H9 (cell line): ENCODE measurements at regions not wholly inside any gene's neighbourhood (a gene's known extent, or its start where the extent isn't known, plus 50 kb on each side); places are given as distances from the start of the nearest gene placed in this dataset.

ENCODE experiments used
- DNase-seq: peaks from one replicate; pipeline ENCODE4 v3.0.0-alpha.2; 2017
- H2AFZ ChIP-seq: one replicate; pipeline ENCODE4 v1.6.1; 2013; ENCODE audit warnings: mild to moderate bottlenecking, low read length, control low read depth, moderate library complexity
- H2AK5ac ChIP-seq: 2 replicates; pipeline ENCODE4 v1.6.1; 2013; ENCODE audit warnings: low read length, control low read depth, mixed read lengths; ENCODE audit not compliant: insufficient read length
- H2BK120ac ChIP-seq: one replicate; pipeline ENCODE4 v1.6.1; 2013; ENCODE audit warnings: low read depth, mild to moderate bottlenecking, low read length, control low read depth, inconsistent platforms; ENCODE audit not compliant: poor library complexity, severe bottlenecking
- H2BK12ac ChIP-seq: 2 replicates; pipeline ENCODE4 v1.6.1; 2013; ENCODE audit warnings: low read length, control low read depth, mixed read lengths, low read depth; ENCODE audit not compliant: insufficient read length
- H2BK15ac ChIP-seq: 2 replicates; pipeline ENCODE4 v1.6.1; 2013; ENCODE audit warnings: low read depth, low read length, control low read depth
- H2BK20ac ChIP-seq: one replicate; pipeline ENCODE4 v1.6.1; 2013; ENCODE audit warnings: low read depth, mild to moderate bottlenecking, low read length, control low read depth, inconsistent platforms; ENCODE audit not compliant: poor library complexity, severe bottlenecking
- H2BK5ac ChIP-seq: 2 replicates; pipeline ENCODE4 v1.6.1; 2013; ENCODE audit warnings: low read length, control low read depth, mixed read lengths; ENCODE audit not compliant: insufficient read length
- H3K14ac ChIP-seq: 2 replicates; pipeline ENCODE4 v1.6.1; 2013; ENCODE audit warnings: low read length, control low read depth; ENCODE audit not compliant: insufficient read depth
- H3K18ac ChIP-seq: 2 replicates; pipeline ENCODE4 v1.6.1; 2013; ENCODE audit warnings: low read depth, mild to moderate bottlenecking, mixed read lengths, low read length, control low read depth; ENCODE audit not compliant: insufficient read length
- H3K23ac ChIP-seq: 2 replicates; pipeline ENCODE4 v1.6.1; 2013; ENCODE audit warnings: low read length, control low read depth, mixed read lengths, low read depth; ENCODE audit not compliant: insufficient read length
- H3K23me2 ChIP-seq: 2 replicates; pipeline ENCODE4 v1.6.1; 2013; ENCODE audit warnings: low read depth, mild to moderate bottlenecking, mixed read lengths, low read length, control low read depth; ENCODE audit not compliant: insufficient read length, poor library complexity, severe bottlenecking
- H3K27ac ChIP-seq: 2 replicates; pipeline ENCODE4 v1.5.1; 2013; ENCODE audit warnings: low read length, control low read depth, mixed read lengths, low read depth; ENCODE audit not compliant: insufficient read length
- H3K27me3 ChIP-seq: 2 replicates; pipeline ENCODE4 v1.6.1; 2013; ENCODE audit warnings: low read length, control low read depth, inconsistent platforms; ENCODE audit not compliant: insufficient read depth
- H3K4ac ChIP-seq: 2 replicates; pipeline ENCODE4 v1.6.1; 2013; ENCODE audit warnings: low read depth, mild to moderate bottlenecking, control low read depth, inconsistent platforms, low read length, moderate library complexity
- H3K4me1 ChIP-seq: 2 replicates; pipeline ENCODE4 v1.6.1; 2013; ENCODE audit warnings: low read length, control low read depth, inconsistent platforms; ENCODE audit not compliant: insufficient read depth
- H3K4me2 ChIP-seq: 2 replicates; pipeline ENCODE4 v1.6.1; 2013; ENCODE audit warnings: low read length, control low read depth, mixed read lengths; ENCODE audit not compliant: insufficient read length, insufficient read depth
- H3K56ac ChIP-seq: 2 replicates; pipeline ENCODE4 v1.6.1; 2013; ENCODE audit warnings: low read depth, mild to moderate bottlenecking, mixed read lengths, low read length, control low read depth; ENCODE audit not compliant: insufficient read length
- H3K79me1 ChIP-seq: 2 replicates; pipeline ENCODE4 v1.6.1; 2013; ENCODE audit warnings: low read depth, mild to moderate bottlenecking, moderate library complexity, low read length, control low read depth, inconsistent platforms; ENCODE audit not compliant: insufficient read depth, poor library complexity, severe bottlenecking
- H3K79me2 ChIP-seq: 2 replicates; pipeline ENCODE4 v1.6.1; 2013; ENCODE audit warnings: low read length, control low read depth, inconsistent platforms; ENCODE audit not compliant: insufficient read depth
- H3K9ac ChIP-seq: 2 replicates; pipeline ENCODE4 v1.6.1; 2013; ENCODE audit warnings: low read length, control low read depth, mixed read lengths; ENCODE audit not compliant: insufficient read length; ENCODE audit errors: extremely low read depth
- H3K9me3 ChIP-seq: one replicate; pipeline ENCODE4 v1.6.1; 2013; ENCODE audit warnings: low read depth, low read length, inconsistent platforms; ENCODE audit not compliant: control insufficient read depth
- H3T11ph ChIP-seq: one replicate; pipeline ENCODE4 v1.6.1; 2013; ENCODE audit warnings: mild to moderate bottlenecking, low read length, control low read depth, inconsistent platforms
- H4K20me1 ChIP-seq: one replicate; pipeline ENCODE4 v1.6.1; 2013; ENCODE audit not compliant: control insufficient read depth, insufficient read length, insufficient read depth
- H4K5ac ChIP-seq: 2 replicates; pipeline ENCODE4 v1.6.1; 2013; ENCODE audit warnings: low read depth, mild to moderate bottlenecking, mixed read lengths, low read length, control low read depth; ENCODE audit not compliant: insufficient read length
- H4K8ac ChIP-seq: replicated peaks from 2 replicates; pipeline ENCODE4 v1.6.1; 2013; ENCODE audit warnings: low read length, control low read depth, mixed read lengths, low read depth; ENCODE audit not compliant: insufficient read length
- H4K91ac ChIP-seq: 2 replicates; pipeline ENCODE4 v1.6.1; 2013; ENCODE audit warnings: low read depth, mild to moderate bottlenecking, moderate library complexity, mixed read lengths, low read length, control low read depth; ENCODE audit not compliant: insufficient read length
- H3K27ac Mint-ChIP-seq, 3 experiments: 2 replicates in 2 of 3; 3 replicates in 1 of 3; pipeline ENCODE4 v1.8.0; 2020 to 2021; ENCODE audit warnings: mixed read lengths in 3 of 3, mild to moderate bottlenecking in 1 of 3, moderate library complexity in 1 of 3
- H3K27me3 Mint-ChIP-seq: 2 replicates; pipeline ENCODE4 v1.8.0; 2021; ENCODE audit warnings: low read depth, mild to moderate bottlenecking, moderate library complexity, mixed read lengths
- H3K36me3 Mint-ChIP-seq, 3 experiments: 2 replicates in 2 of 3; 3 replicates in 1 of 3; pipeline ENCODE4 v1.8.0; 2020 to 2021; ENCODE audit warnings: low read depth in 3 of 3, mixed read lengths in 3 of 3; ENCODE audit not compliant: insufficient read depth in 1 of 3
- H3K4me1 Mint-ChIP-seq, 2 experiments: 2 replicates each; pipeline ENCODE4 v1.8.0; 2020; ENCODE audit warnings: mixed read lengths in 2 of 2
- H3K4me3 Mint-ChIP-seq, 2 experiments: 2 replicates in 1 of 2; 3 replicates in 1 of 2; pipeline ENCODE4 v1.8.0; 2020 to 2021; ENCODE audit warnings: mild to moderate bottlenecking in 2 of 2, mixed read lengths in 2 of 2, moderate library complexity in 1 of 2
- H3K9me3 Mint-ChIP-seq, 2 experiments: 2 replicates in 1 of 2; 3 replicates in 1 of 2; pipeline ENCODE4 v1.8.0; 2020; ENCODE audit warnings: mild to moderate bottlenecking in 2 of 2, mixed read lengths in 2 of 2, moderate library complexity in 1 of 2
- WGBS: extraction: QIAGEN DNeasy Blood & Tissue Kit; methylation state at CpG from one replicate; pipeline ENCODE4 v1.1.7; 2013; ENCODE audit warnings: missing lambda C conversion rate, low lambda C conversion rate, mixed read lengths; ENCODE audit not compliant: insufficient read length; ENCODE audit errors: extremely low coverage; 5-methylcytosine and 5-hydroxymethylcytosine counted together
- TF ChIP-seq, protein P1 (sequence below): fragments of 200-600 bp; sonication (generic); conservative IDR thresholded peaks from 3 replicates; pipeline ENCODE4 v1.8.0; 2021; ENCODE audit warnings: antibody characterized with exemption, mild to moderate bottlenecking

- H3K79me2 ChIP-seq = no peaks in the 10 kb centered on the region
- WGBS = no CpG with 5 or more reads among the region's 5 CpGs
- H4K91ac ChIP-seq = no peak overlapping the region
- H3K23ac ChIP-seq = no peak overlapping the region
- H3K9ac ChIP-seq = no peak overlapping the region
- H3K27me3 ChIP-seq = no peaks in the 10 kb centered on the region
- H4K20me1 ChIP-seq = no peaks in the 10 kb centered on the region
- H3K23me2 ChIP-seq = no peaks in the 10 kb centered on the region
- no peak overlapping the region for H2AK5ac ChIP-seq
- no peak overlapping the region for H3K4me3 Mint-ChIP-seq
- no peak overlapping the region for H3K27ac ChIP-seq
- no peaks in the 10 kb centered on the region for H3K9me3 Mint-ChIP-seq
- peak overlapping the region in 1 of 3 experiments; percentile 45; a peak in 1 of 7 replicates for H3K27ac Mint-ChIP-seq
- no peak overlapping the region for H3K14ac ChIP-seq
- no peak overlapping the region for H4K5ac ChIP-seq
- no peaks in the 10 kb centered on the region for H3K4me1 Mint-ChIP-seq
- no peaks in the 10 kb centered on the region for H3K4me1 ChIP-seq
- H3K79me1 ChIP-seq = no peaks in the 10 kb centered on the region
- no peak overlapping the region for H3K4me2 ChIP-seq
- H3K18ac ChIP-seq = no peak overlapping the region
- no peak overlapping the region for H4K8ac ChIP-seq
- no peak overlapping the region for H3K56ac ChIP-seq
- no peak overlapping the region for H3K4ac ChIP-seq
- no peak overlapping the region for H2BK15ac ChIP-seq
- H2AFZ ChIP-seq = no peak overlapping the region
- H2BK20ac ChIP-seq = no peak overlapping the region
- no peak overlapping the region for H2BK5ac ChIP-seq
- TF ChIP-seq, protein P1, sequence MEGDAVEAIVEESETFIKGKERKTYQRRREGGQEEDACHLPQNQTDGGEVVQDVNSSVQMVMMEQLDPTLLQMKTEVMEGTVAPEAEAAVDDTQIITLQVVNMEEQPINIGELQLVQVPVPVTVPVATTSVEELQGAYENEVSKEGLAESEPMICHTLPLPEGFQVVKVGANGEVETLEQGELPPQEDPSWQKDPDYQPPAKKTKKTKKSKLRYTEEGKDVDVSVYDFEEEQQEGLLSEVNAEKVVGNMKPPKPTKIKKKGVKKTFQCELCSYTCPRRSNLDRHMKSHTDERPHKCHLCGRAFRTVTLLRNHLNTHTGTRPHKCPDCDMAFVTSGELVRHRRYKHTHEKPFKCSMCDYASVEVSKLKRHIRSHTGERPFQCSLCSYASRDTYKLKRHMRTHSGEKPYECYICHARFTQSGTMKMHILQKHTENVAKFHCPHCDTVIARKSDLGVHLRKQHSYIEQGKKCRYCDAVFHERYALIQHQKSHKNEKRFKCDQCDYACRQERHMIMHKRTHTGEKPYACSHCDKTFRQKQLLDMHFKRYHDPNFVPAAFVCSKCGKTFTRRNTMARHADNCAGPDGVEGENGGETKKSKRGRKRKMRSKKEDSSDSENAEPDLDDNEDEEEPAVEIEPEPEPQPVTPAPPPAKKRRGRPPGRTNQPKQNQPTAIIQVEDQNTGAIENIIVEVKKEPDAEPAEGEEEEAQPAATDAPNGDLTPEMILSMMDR = no peak
- H3K36me3 Mint-ChIP-seq = no peaks in the 10 kb centered on the region
- H3T11ph ChIP-seq = no peak overlapping the region
- H3K9me3 ChIP-seq = no peaks in the 10 kb centered on the region
- H3K27me3 Mint-ChIP-seq = no peaks in the 10 kb centered on the region
- H2BK12ac ChIP-seq = no peak overlapping the region
- no peak overlapping the region for H2BK120ac ChIP-seq
- no peak for DNase-seq
Measured at GRCh38 chr7:118028226-118028625, 155.0 kb upstream of the CTTNBP2 start.
